H9 (cell line): ENCODE measurements at regions not wholly inside any gene's neighbourhood (a gene's known extent, or its start where the extent isn't known, plus 50 kb on each side); places are given as distances from the start of the nearest gene placed in this dataset.

ENCODE experiments used
- DNase-seq: peaks from one replicate; pipeline ENCODE4 v3.0.0-alpha.2; 2017
- H2AFZ ChIP-seq: one replicate; pipeline ENCODE4 v1.6.1; 2013; ENCODE audit warnings: mild to moderate bottlenecking, low read length, control low read depth, moderate library complexity
- H2AK5ac ChIP-seq: 2 replicates; pipeline ENCODE4 v1.6.1; 2013; ENCODE audit warnings: low read length, control low read depth, mixed read lengths; ENCODE audit not compliant: insufficient read length
- H2BK120ac ChIP-seq: one replicate; pipeline ENCODE4 v1.6.1; 2013; ENCODE audit warnings: low read depth, mild to moderate bottlenecking, low read length, control low read depth, inconsistent platforms; ENCODE audit not compliant: poor library complexity, severe bottlenecking
- H2BK12ac ChIP-seq: 2 replicates; pipeline ENCODE4 v1.6.1; 2013; ENCODE audit warnings: low read length, control low read depth, mixed read lengths, low read depth; ENCODE audit not compliant: insufficient read length
- H2BK15ac ChIP-seq: 2 replicates; pipeline ENCODE4 v1.6.1; 2013; ENCODE audit warnings: low read depth, low read length, control low read depth
- H2BK20ac ChIP-seq: one replicate; pipeline ENCODE4 v1.6.1; 2013; ENCODE audit warnings: low read depth, mild to moderate bottlenecking, low read length, control low read depth, inconsistent platforms; ENCODE audit not compliant: poor library complexity, severe bottlenecking
- H2BK5ac ChIP-seq: 2 replicates; pipeline ENCODE4 v1.6.1; 2013; ENCODE audit warnings: low read length, control low read depth, mixed read lengths; ENCODE audit not compliant: insufficient read length
- H3K14ac ChIP-seq: 2 replicates; pipeline ENCODE4 v1.6.1; 2013; ENCODE audit warnings: low read length, control low read depth; ENCODE audit not compliant: insufficient read depth
- H3K18ac ChIP-seq: 2 replicates; pipeline ENCODE4 v1.6.1; 2013; ENCODE audit warnings: low read depth, mild to moderate bottlenecking, mixed read lengths, low read length, control low read depth; ENCODE audit not compliant: insufficient read length
- H3K23ac ChIP-seq: 2 replicates; pipeline ENCODE4 v1.6.1; 2013; ENCODE audit warnings: low read length, control low read depth, mixed read lengths, low read depth; ENCODE audit not compliant: insufficient read length
- H3K23me2 ChIP-seq: 2 replicates; pipeline ENCODE4 v1.6.1; 2013; ENCODE audit warnings: low read depth, mild to moderate bottlenecking, mixed read lengths, low read length, control low read depth; ENCODE audit not compliant: insufficient read length, poor library complexity, severe bottlenecking
- H3K27ac ChIP-seq: 2 replicates; pipeline ENCODE4 v1.5.1; 2013; ENCODE audit warnings: low read length, control low read depth, mixed read lengths, low read depth; ENCODE audit not compliant: insufficient read length
- H3K27me3 ChIP-seq: 2 replicates; pipeline ENCODE4 v1.6.1; 2013; ENCODE audit warnings: low read length, control low read depth, inconsistent platforms; ENCODE audit not compliant: insufficient read depth
- H3K4ac ChIP-seq: 2 replicates; pipeline ENCODE4 v1.6.1; 2013; ENCODE audit warnings: low read depth, mild to moderate bottlenecking, control low read depth, inconsistent platforms, low read length, moderate library complexity
- H3K4me1 ChIP-seq: 2 replicates; pipeline ENCODE4 v1.6.1; 2013; ENCODE audit warnings: low read length, control low read depth, inconsistent platforms; ENCODE audit not compliant: insufficient read depth
- H3K4me2 ChIP-seq: 2 replicates; pipeline ENCODE4 v1.6.1; 2013; ENCODE audit warnings: low read length, control low read depth, mixed read lengths; ENCODE audit not compliant: insufficient read length, insufficient read depth
- H3K56ac ChIP-seq: 2 replicates; pipeline ENCODE4 v1.6.1; 2013; ENCODE audit warnings: low read depth, mild to moderate bottlenecking, mixed read lengths, low read length, control low read depth; ENCODE audit not compliant: insufficient read length
- H3K79me1 ChIP-seq: 2 replicates; pipeline ENCODE4 v1.6.1; 2013; ENCODE audit warnings: low read depth, mild to moderate bottlenecking, moderate library complexity, low read length, control low read depth, inconsistent platforms; ENCODE audit not compliant: insufficient read depth, poor library complexity, severe bottlenecking
- H3K79me2 ChIP-seq: 2 replicates; pipeline ENCODE4 v1.6.1; 2013; ENCODE audit warnings: low read length, control low read depth, inconsistent platforms; ENCODE audit not compliant: insufficient read depth
- H3K9ac ChIP-seq: 2 replicates; pipeline ENCODE4 v1.6.1; 2013; ENCODE audit warnings: low read length, control low read depth, mixed read lengths; ENCODE audit not compliant: insufficient read length; ENCODE audit errors: extremely low read depth
- H3K9me3 ChIP-seq: one replicate; pipeline ENCODE4 v1.6.1; 2013; ENCODE audit warnings: low read depth, low read length, inconsistent platforms; ENCODE audit not compliant: control insufficient read depth
- H3T11ph ChIP-seq: one replicate; pipeline ENCODE4 v1.6.1; 2013; ENCODE audit warnings: mild to moderate bottlenecking, low read length, control low read depth, inconsistent platforms
- H4K20me1 ChIP-seq: one replicate; pipeline ENCODE4 v1.6.1; 2013; ENCODE audit not compliant: control insufficient read depth, insufficient read length, insufficient read depth
- H4K5ac ChIP-seq: 2 replicates; pipeline ENCODE4 v1.6.1; 2013; ENCODE audit warnings: low read depth, mild to moderate bottlenecking, mixed read lengths, low read length, control low read depth; ENCODE audit not compliant: insufficient read length
- H4K8ac ChIP-seq: replicated peaks from 2 replicates; pipeline ENCODE4 v1.6.1; 2013; ENCODE audit warnings: low read length, control low read depth, mixed read lengths, low read depth; ENCODE audit not compliant: insufficient read length
- H4K91ac ChIP-seq: 2 replicates; pipeline ENCODE4 v1.6.1; 2013; ENCODE audit warnings: low read depth, mild to moderate bottlenecking, moderate library complexity, mixed read lengths, low read length, control low read depth; ENCODE audit not compliant: insufficient read length
- H3K27ac Mint-ChIP-seq, 3 experiments: 2 replicates in 2 of 3; 3 replicates in 1 of 3; pipeline ENCODE4 v1.8.0; 2020 to 2021; ENCODE audit warnings: mixed read lengths in 3 of 3, mild to moderate bottlenecking in 1 of 3, moderate library complexity in 1 of 3
- H3K27me3 Mint-ChIP-seq: 2 replicates; pipeline ENCODE4 v1.8.0; 2021; ENCODE audit warnings: low read depth, mild to moderate bottlenecking, moderate library complexity, mixed read lengths
- H3K36me3 Mint-ChIP-seq, 3 experiments: 2 replicates in 2 of 3; 3 replicates in 1 of 3; pipeline ENCODE4 v1.8.0; 2020 to 2021; ENCODE audit warnings: low read depth in 3 of 3, mixed read lengths in 3 of 3; ENCODE audit not compliant: insufficient read depth in 1 of 3
- H3K4me1 Mint-ChIP-seq, 2 experiments: 2 replicates each; pipeline ENCODE4 v1.8.0; 2020; ENCODE audit warnings: mixed read lengths in 2 of 2
- H3K4me3 Mint-ChIP-seq, 2 experiments: 2 replicates in 1 of 2; 3 replicates in 1 of 2; pipeline ENCODE4 v1.8.0; 2020 to 2021; ENCODE audit warnings: mild to moderate bottlenecking in 2 of 2, mixed read lengths in 2 of 2, moderate library complexity in 1 of 2
- H3K9me3 Mint-ChIP-seq, 2 experiments: 2 replicates in 1 of 2; 3 replicates in 1 of 2; pipeline ENCODE4 v1.8.0; 2020; ENCODE audit warnings: mild to moderate bottlenecking in 2 of 2, mixed read lengths in 2 of 2, moderate library complexity in 1 of 2
- CTCF ChIP-seq: fragments of 200-600 bp; sonication (generic); conservative IDR thresholded peaks from 3 replicates; pipeline ENCODE4 v1.8.0; 2021; ENCODE audit warnings: antibody characterized with exemption, mild to moderate bottlenecking
- WGBS: extraction: QIAGEN DNeasy Blood & Tissue Kit; methylation state at CpG from one replicate; pipeline ENCODE4 v1.1.7; 2013; ENCODE audit warnings: missing lambda C conversion rate, low lambda C conversion rate, mixed read lengths; ENCODE audit not compliant: insufficient read length; ENCODE audit errors: extremely low coverage; 5-methylcytosine and 5-hydroxymethylcytosine counted together

GRCh38 chr18:45503990-45504389 lies 111.3 kb upstream of the SLC14A2 start:
- no peak overlapping the region for H3K27ac ChIP-seq
- Mint-ChIP-seq H3K9me3 (peaks cover 3 to 7% of the 10 kb centered on the region in 2 experiments; a peak in 2 of 5 replicates), H3K4me1 (no peaks in the 10 kb centered on the region), H3K36me3 (peaks cover 0 to 1% (median 0%) of the 10 kb centered on the region in 3 experiments; a peak in 2 of 7 replicates), H3K27me3 (peaks cover 3% of the 10 kb centered on the region), H3K4me3 (no peak overlapping the region), H3K27ac (no peak overlapping the region)
- H2AFZ ChIP-seq, result no peak overlapping the region
- no peak overlapping the region for H2BK120ac ChIP-seq
- H3K27me3 ChIP-seq, result no peaks in the 10 kb centered on the region
- no peaks in the 10 kb centered on the region for H4K20me1 ChIP-seq
- H4K91ac ChIP-seq, result no peak overlapping the region
- H2BK20ac ChIP-seq, result no peak overlapping the region
- no peak overlapping the region for H3K4me2 ChIP-seq
- no peak overlapping the region for H3K23ac ChIP-seq
- no peaks in the 10 kb centered on the region for H3K79me1 ChIP-seq
- no CpG with 5 or more reads among the region's 3 CpGs for WGBS
- H3K18ac ChIP-seq, result no peak overlapping the region
- no peak overlapping the region for H3T11ph ChIP-seq
- H3K4me1 ChIP-seq, result no peaks in the 10 kb centered on the region
- H3K4ac ChIP-seq, result no peak overlapping the region
- H3K23me2 ChIP-seq, result no peaks in the 10 kb centered on the region
- no peak for DNase-seq
- no peak overlapping the region for H4K8ac ChIP-seq
- H3K79me2 ChIP-seq, result no peaks in the 10 kb centered on the region
- no peak overlapping the region for H2AK5ac ChIP-seq
- no peak overlapping the region for H3K9ac ChIP-seq
- no peak overlapping the region for H2BK15ac ChIP-seq
- TF ChIP-seq CTCF, result no peak
- no peak overlapping the region for H2BK12ac ChIP-seq
- no peaks in the 10 kb centered on the region for H3K9me3 ChIP-seq
- H3K14ac ChIP-seq, result no peak overlapping the region
- no peak overlapping the region for H2BK5ac ChIP-seq
- no peak overlapping the region for H3K56ac ChIP-seq
- no peak overlapping the region for H4K5ac ChIP-seq
